Nephron progenitor cell (in vitro differentiated cells): ENCODE measurements at regions not wholly inside any gene's neighbourhood (a gene's known extent, or its start where the extent isn't known, plus 50 kb on each side); places are given as distances from the start of the nearest gene placed in this dataset.

Experiments used
- DNase-seq: peaks from one replicate; pipeline ENCODE4 v3.0.0; 2021
- H3K27ac Mint-ChIP-seq: 2 replicates; pipeline ENCODE4 v1.8.0; 2021; ENCODE audit warnings: mild to moderate bottlenecking, moderate library complexity, mixed read lengths
- H3K27me3 Mint-ChIP-seq: 2 replicates; pipeline ENCODE4 v1.8.0; 2021; ENCODE audit warnings: mild to moderate bottlenecking, low read depth, mixed read lengths; ENCODE audit not compliant: poor library complexity
- H3K36me3 Mint-ChIP-seq: 2 replicates; pipeline ENCODE4 v1.8.0; 2021; ENCODE audit warnings: low read depth, mixed read lengths
- H3K4me1 Mint-ChIP-seq: 2 replicates; pipeline ENCODE4 v1.8.0; 2021; ENCODE audit warnings: mixed read lengths
- H3K4me3 Mint-ChIP-seq: 2 replicates; pipeline ENCODE4 v1.8.0; 2021; ENCODE audit warnings: mild to moderate bottlenecking, moderate library complexity, mixed read lengths
- H3K9me3 Mint-ChIP-seq: 2 replicates; pipeline ENCODE4 v1.8.0; 2021; ENCODE audit warnings: mild to moderate bottlenecking, moderate library complexity, mixed read lengths
- TF ChIP-seq, protein P1 (sequence below): fragments of 200-600 bp; sonication (generic); IDR thresholded peaks from 2 replicates; pipeline ENCODE4 v1.5.0; 2021; ENCODE audit warnings: antibody characterized with exemption

DNA sequence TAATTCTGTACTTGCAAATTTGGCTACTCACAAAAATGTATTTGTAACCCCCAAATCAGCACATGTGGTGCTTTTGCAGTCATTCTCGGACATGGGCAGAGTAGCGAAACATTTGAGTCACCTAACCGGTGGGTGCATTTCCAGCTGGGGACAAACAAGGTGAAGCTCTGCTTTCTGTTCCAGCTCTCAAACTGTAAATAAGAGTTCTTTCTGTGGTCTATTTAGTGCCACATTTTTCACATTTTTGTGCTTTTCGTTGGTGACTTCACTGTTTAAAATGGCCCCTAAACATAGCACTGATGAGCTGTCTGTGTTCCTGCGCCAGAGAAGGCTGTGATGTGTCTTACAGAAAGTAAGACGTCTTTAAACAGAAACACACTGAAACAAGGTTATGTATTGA, 244.5 kb downstream of the CDC5L start:
- Mint-ChIP-seq H3K27me3 (peaks cover 11% of the 10 kb centered on the region), H3K36me3 (no peaks in the 10 kb centered on the region), H3K27ac (no peak overlapping the region), H3K9me3 (no peaks in the 10 kb centered on the region), H3K4me3 (no peak overlapping the region), H3K4me1 (peaks cover 43% of the 10 kb centered on the region)
- DNase-seq, result no peak
- TF ChIP-seq, protein P1, sequence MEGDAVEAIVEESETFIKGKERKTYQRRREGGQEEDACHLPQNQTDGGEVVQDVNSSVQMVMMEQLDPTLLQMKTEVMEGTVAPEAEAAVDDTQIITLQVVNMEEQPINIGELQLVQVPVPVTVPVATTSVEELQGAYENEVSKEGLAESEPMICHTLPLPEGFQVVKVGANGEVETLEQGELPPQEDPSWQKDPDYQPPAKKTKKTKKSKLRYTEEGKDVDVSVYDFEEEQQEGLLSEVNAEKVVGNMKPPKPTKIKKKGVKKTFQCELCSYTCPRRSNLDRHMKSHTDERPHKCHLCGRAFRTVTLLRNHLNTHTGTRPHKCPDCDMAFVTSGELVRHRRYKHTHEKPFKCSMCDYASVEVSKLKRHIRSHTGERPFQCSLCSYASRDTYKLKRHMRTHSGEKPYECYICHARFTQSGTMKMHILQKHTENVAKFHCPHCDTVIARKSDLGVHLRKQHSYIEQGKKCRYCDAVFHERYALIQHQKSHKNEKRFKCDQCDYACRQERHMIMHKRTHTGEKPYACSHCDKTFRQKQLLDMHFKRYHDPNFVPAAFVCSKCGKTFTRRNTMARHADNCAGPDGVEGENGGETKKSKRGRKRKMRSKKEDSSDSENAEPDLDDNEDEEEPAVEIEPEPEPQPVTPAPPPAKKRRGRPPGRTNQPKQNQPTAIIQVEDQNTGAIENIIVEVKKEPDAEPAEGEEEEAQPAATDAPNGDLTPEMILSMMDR, result no peak

DNA sequence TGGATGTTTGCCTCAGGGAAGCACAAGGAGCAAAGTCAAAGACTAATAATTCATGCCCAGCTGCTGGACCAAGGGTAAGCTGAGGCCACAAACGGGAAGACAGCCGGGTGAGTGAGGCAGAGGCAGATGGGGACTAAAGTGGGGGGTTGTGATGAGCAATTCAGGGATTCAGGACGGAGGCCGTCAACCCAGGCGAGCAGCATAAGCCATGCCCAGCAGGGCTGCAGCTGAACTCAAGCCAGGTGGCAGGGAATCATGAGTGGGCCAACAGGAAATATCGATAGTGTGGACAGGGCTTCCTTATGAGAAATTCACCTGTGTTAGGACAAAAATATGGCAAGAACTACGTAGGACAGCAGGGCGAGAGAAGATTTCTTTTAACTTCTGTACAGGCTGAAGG, 246.8 kb downstream of the CDC5L start:
- Mint-ChIP-seq H3K27ac (no peak overlapping the region), H3K4me3 (no peak overlapping the region), H3K27me3 (peaks cover 14% of the 10 kb centered on the region), H3K9me3 (no peaks in the 10 kb centered on the region), H3K36me3 (no peaks in the 10 kb centered on the region), H3K4me1 (peaks cover 28% of the 10 kb centered on the region)
- TF ChIP-seq, protein P1, result no peak
- DNase-seq, result no peak

DNA sequence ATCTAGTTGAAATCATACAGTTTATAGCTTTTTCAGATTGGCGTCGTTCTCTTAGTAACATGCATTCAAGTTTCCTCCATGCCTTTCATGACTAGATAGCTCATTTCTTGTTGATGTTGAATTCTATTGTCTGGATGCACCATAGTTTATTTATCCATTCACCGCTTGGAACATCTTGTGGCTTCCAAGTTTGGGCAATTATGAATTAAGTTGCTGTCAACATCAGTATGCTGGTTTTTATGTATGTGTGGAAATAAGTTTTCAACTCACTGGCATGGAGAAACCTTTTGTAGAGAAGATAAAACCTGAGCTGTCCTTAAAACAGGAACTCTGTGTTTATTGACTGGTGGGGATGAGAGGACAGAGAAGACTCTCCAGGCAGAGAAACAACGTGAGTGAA, 248.0 kb downstream of the CDC5L start:
- TF ChIP-seq, protein P1, result no peak
- Mint-ChIP-seq H3K4me3 (no peak overlapping the region), H3K27me3 (peaks cover 13% of the 10 kb centered on the region), H3K27ac (no peak overlapping the region), H3K36me3 (no peaks in the 10 kb centered on the region), H3K4me1 (peaks cover 16% of the 10 kb centered on the region), H3K9me3 (no peaks in the 10 kb centered on the region)
- no peak for DNase-seq

DNA sequence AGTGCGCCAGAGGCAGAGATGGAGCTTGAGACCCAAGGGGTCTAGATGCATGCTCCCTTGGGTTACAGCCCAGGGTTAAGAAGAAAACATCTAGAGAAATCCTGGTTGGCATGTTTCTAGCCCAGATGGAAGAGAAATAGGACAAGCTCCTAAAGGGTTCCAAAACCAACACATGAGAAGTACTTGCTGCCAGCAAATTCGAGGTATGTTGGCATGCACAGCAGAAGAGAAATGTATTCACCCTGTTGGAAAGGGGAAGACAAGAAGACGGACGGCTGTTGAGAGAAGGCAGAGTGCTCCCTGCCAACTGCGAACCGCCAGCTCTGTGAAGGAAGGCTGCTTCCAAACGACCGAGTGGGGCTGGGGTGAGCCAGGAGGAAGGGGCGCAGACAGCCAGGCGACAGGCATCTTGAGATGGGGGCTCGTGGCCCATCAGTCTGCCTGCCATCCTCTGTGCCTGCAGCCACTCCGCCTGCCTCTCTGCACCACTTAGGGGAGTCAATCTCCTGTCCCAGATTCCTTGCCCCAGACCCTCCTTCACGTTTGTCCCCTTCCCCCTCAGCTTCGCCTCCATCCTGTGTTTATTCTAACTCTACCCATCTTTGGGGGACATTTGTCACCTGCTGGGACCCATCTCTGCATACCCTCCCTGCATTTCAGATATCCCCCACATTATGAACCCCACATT, 249.2 kb downstream of the CDC5L start:
- Mint-ChIP-seq H3K27me3 (peaks cover 11% of the 10 kb centered on the region), H3K4me1 (peaks cover 12% of the 10 kb centered on the region), H3K9me3 (no peaks in the 10 kb centered on the region), H3K36me3 (no peaks in the 10 kb centered on the region), H3K4me3 (no peak overlapping the region), H3K27ac (no peak overlapping the region)
- TF ChIP-seq, protein P1, result no peak
- DNase-seq, result no peak

DNA sequence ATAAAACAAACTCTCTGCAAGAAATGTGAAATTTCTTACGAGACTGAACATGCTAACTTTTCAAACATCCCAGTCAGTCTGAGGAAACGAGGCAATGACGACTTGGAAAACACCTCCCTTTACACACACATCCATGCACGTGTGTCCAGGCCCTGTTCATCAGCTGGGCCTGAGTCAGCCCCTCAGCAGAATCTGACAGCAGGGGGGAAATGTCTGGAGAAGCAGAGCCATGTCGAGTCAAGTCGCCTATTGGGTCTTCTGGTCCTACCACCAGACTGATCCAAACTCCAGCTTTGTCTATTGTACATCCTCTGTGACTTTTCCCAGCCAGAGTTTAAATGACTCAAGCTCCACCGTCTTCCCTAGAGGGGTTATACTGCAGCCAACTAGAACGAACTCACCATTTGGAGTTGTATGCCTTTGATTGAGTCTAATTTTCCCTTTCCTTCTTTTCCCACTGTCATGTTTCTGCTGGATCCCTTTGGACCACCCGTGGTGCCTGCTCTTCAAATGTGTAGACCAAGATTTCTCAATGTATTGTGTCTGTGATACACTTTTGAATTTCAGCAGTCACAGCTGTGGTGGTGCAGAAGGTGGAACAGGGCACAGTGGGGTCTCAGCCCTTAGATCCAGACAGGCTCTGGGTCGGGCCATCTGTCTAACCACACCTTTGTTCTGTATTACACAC, 254.0 kb downstream of the CDC5L start:
- H3K27me3 Mint-ChIP-seq, result peaks cover 15% of the 10 kb centered on the region
- no peak for DNase-seq
- H3K4me1 Mint-ChIP-seq, result peaks cover 1% of the 10 kb centered on the region
- no peak overlapping the region for H3K4me3 Mint-ChIP-seq
- H3K27ac Mint-ChIP-seq, result no peak overlapping the region
- no peaks in the 10 kb centered on the region for H3K36me3 Mint-ChIP-seq
- H3K9me3 Mint-ChIP-seq, result no peaks in the 10 kb centered on the region
- TF ChIP-seq, protein P1, result no peak

DNA sequence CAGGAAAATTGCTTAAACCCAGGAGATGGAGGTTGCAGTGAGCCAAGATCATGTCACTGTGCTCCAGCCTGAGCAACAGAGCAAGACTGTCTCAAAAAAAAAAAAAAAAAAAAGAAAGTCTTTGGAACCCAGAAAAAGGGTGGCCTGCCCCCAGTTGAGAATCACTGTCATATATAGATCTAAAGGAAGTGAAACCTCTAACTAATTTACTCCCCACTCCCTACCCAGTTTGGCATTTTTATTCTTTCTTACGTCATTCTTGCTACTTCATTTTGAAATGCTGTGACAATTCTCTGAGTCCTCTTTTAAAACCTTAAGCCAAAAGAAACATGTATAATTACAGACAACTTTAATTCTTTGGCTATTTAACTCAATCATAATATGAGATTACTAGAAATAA, 254.8 kb downstream of the CDC5L start:
- no peaks in the 10 kb centered on the region for H3K9me3 Mint-ChIP-seq

More for the DNA sequence above, 254.8 kb downstream of the CDC5L start:
- H3K36me3 Mint-ChIP-seq, result no peaks in the 10 kb centered on the region
- H3K27ac Mint-ChIP-seq, result no peak overlapping the region
- H3K4me3 Mint-ChIP-seq, result no peak overlapping the region
- DNase-seq, result no peak
- H3K4me1 Mint-ChIP-seq, result no peaks in the 10 kb centered on the region
- TF ChIP-seq, protein P1, result no peak
- H3K27me3 Mint-ChIP-seq, result peaks cover 15% of the 10 kb centered on the region
